NT2/D1 (cell line): ENCODE measurements at regions not wholly inside any gene's neighbourhood (a gene's known extent, or its start where the extent isn't known, plus 50 kb on each side); places are given as distances from the start of the nearest gene placed in this dataset.
"Not testable (repeated sequence)": the region's sequence is repeated elsewhere in the genome, so short reads cannot be mapped to it uniquely, and the experiment has no call there.

ENCODE experiments used
- SUZ12 ChIP-seq: IDR thresholded peaks from 2 replicates; pipeline ENCODE4 v1.6.1; 2011; ENCODE audit not compliant: insufficient read length, insufficient read depth; ENCODE audit errors: extremely low read depth
- YY1 ChIP-seq: IDR thresholded peaks from 2 replicates; pipeline ENCODE4 v1.6.1; 2011; ENCODE audit not compliant: insufficient read length, insufficient read depth

DNA sequence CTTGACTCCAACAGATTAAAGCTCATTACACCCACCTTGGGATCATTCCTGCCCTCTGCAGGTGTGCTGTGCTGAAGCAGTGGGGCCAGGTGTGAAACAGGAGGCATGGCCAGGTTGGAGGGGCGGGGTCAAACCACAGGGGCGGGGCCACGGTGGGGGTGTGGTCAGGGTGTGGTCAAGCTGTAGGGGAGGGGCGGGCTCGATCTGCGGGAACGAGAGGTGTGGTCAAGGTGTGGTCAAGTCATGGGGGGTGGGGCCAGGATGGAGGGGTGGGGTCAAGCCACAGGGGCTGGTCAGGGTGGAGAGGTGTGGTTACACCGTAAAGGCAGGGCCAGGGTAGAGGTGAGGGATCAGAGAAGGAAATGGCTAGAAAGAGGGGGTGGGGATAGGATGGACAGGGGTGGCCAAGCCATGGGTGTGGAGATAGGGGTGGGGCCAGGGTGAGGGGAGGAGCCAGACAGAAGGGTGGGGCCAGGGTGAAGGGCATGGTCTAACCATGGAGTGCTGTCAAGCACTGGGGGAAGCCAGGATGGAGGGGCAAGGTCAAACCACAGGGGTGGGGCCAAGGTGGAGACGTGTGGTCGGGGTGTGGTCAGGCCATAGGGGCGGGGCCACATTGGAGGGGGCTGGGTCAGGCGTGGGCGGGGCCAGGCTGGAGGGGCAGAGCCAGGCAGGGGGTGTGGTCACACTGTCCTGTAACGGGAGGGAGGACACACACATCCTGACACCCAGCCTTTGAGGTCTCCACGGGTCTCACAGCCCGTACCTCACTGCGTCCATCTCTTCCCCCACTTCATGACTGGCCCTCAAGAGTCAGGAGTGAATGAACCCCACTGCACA is 270.7 kb downstream of the ADGRD1 start:
- TF ChIP-seq YY1, SUZ12: not testable (repeated sequence)
